Stimulated activated CD8-positive, alpha-beta memory T cell treated with anti-CD3 and anti-CD28 coated beads, Interleukin-12 subunit alpha, Interleukin-12 subunit beta, amount 100 ng/mL, for 24 hours (primary cell): ENCODE measurements at regions not wholly inside any gene's neighbourhood (a gene's known extent, or its start where the extent isn't known, plus 50 kb on each side); places are given as distances from the start of the nearest gene placed in this dataset.
"Not testable (repeated sequence)": the region's sequence is repeated elsewhere in the genome, so short reads cannot be mapped to it uniquely, and the experiment has no call there.

Experiments
- DNase-seq: peaks from one replicate; pipeline ENCODE4 v3.0.0-alpha.2; 2020; ENCODE audit errors: extremely low read depth

GRCh38 chr16:72596373-72596772, 424.4 kb upstream of the PMFBP1 start:
- DNase-seq = no peak

- no peak for DNase-seq
These were observed 418.4 kb upstream of the PMFBP1 start for GRCh38 chr16:72590151-72590937.

- DNase-seq = no peak
These were observed 416.6 kb upstream of the PMFBP1 start for GRCh38 chr16:72588551-72588950.

- DNase-seq = not testable (repeated sequence)
These were observed 406.1 kb upstream of the PMFBP1 start for GRCh38 chr16:72578061-72578460.

GRCh38 chr16:72576189-72576588, 404.2 kb upstream of the PMFBP1 start:
- DNase-seq = no peak

- DNase-seq = no peak
These were observed 397.7 kb upstream of the PMFBP1 start for GRCh38 chr16:72569677-72570076.

- DNase-seq = no peak
These were observed 396.5 kb upstream of the PMFBP1 start for GRCh38 chr16:72568502-72568901.

GRCh38 chr16:72566174-72566573, 394.2 kb upstream of the PMFBP1 start:
- no peak for DNase-seq

GRCh38 chr16:72565106-72565505, 393.2 kb upstream of the PMFBP1 start:
- no peak for DNase-seq

- DNase-seq = no peak
These were observed 388.7 kb upstream of the PMFBP1 start for GRCh38 chr16:72560617-72561016.

- no peak for DNase-seq
These were observed 386.5 kb upstream of the PMFBP1 start for GRCh38 chr16:72558501-72558900.

GRCh38 chr16:72554935-72555334, 383.0 kb upstream of the PMFBP1 start:
- DNase-seq = no peak

- no peak for DNase-seq
These were observed 380.7 kb upstream of the PMFBP1 start for GRCh38 chr16:72552654-72553053.

GRCh38 chr16:72551649-72552048, 379.7 kb upstream of the PMFBP1 start:
- no peak for DNase-seq

GRCh38 chr16:72549878-72550277, 377.9 kb upstream of the PMFBP1 start:
- DNase-seq = no peak

GRCh38 chr16:72542102-72542501, 370.1 kb upstream of the PMFBP1 start:
- no peak for DNase-seq

- no peak for DNase-seq
These were observed 365.7 kb upstream of the PMFBP1 start for GRCh38 chr16:72537664-72538063.

- DNase-seq = no peak
These were observed 364.9 kb upstream of the PMFBP1 start for GRCh38 chr16:72536723-72537435.

- DNase-seq = no peak
These were observed 361.0 kb upstream of the PMFBP1 start for GRCh38 chr16:72532906-72533410.

- no peak for DNase-seq
These were observed 358.5 kb upstream of the PMFBP1 start for GRCh38 chr16:72530434-72530833.

- DNase-seq = no peak
These were observed 351.1 kb upstream of the PMFBP1 start for GRCh38 chr16:72523087-72523486.

- DNase-seq = no peak
These were observed 345.2 kb upstream of the PMFBP1 start for GRCh38 chr16:72517154-72517553.

GRCh38 chr16:72511171-72511570, 339.2 kb upstream of the PMFBP1 start:
- no peak for DNase-seq
